ENCODE measurements at regions not wholly inside any gene's neighbourhood (a gene's known extent, or its start where the extent isn't known, plus 50 kb on each side); places are given as distances from the start of the nearest gene placed in this dataset.
"Not testable (repeated sequence)": the region's sequence is repeated elsewhere in the genome, so short reads cannot be mapped to it uniquely, and the experiment has no call there.

DNA sequence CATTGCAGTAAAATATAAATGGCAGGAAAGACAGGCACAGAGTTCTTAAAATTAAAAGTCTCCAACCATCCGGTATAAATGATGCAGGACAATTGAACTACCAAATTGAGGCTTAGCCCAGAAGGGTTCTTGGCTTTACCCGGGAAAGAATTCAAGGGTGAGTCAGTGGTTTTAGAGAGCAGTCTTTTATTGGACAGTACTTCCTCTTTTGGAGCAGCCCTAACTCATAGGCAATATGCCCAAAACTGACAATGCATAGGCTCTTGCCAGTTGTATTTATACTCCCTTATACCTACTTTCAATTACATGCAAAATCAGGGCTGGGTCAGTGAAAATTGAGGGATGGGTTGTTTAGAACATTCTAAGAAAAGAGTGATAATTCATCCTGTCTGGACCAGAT is 1628.9 kb upstream of the PRMT6 start:
- H3K4me3 ChIP-seq (replicated peaks; ENCODE audit: low read depth, low read length) = no peak overlapping the region
- no peak for DNase-seq (ENCODE audit: extremely low read depth, low read depth)
- TF ChIP-seq CTCF (IDR thresholded peaks at IDR 0.05; ENCODE audit: low read depth, low read length, missing control alignments) = no peak

- DNase-seq (ENCODE audit: extremely low read depth, low read depth) = no peak
- TF ChIP-seq CTCF (IDR thresholded peaks at IDR 0.05; ENCODE audit: low read depth, low read length, missing control alignments) = no peak
- H3K4me3 ChIP-seq (replicated peaks; ENCODE audit: low read depth, low read length) = no peak overlapping the region
Observed at GRCh38 chr1:105436589-105437259, 1619.8 kb upstream of the PRMT6 start.

DNA sequence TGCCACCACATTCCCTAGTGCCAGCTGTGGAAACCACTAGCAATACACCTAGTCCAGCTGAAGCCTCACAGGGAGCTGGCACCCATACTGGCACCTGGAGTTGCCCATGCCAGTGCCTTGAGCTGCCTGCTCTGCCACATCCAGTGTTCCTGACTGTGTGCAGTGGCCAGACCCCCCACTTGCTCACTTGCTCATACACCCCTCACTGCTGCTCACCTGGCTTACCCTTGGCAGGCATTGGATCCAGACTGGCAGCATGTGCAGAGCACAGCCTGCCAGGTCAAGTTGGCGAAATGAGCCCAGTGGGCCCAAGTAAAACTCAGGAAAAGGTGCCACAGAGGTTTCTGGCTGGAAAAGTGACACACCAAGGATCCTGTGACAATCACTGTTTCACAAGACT is 1618.6 kb upstream of the PRMT6 start:
- H3K4me3 ChIP-seq (replicated peaks; ENCODE audit: low read depth, low read length) = no peak overlapping the region
- no peak for TF ChIP-seq CTCF (IDR thresholded peaks at IDR 0.05; ENCODE audit: low read depth, low read length, missing control alignments)

GRCh38 chr1:105442901-105443300 is 1613.6 kb upstream of the PRMT6 start:
- no peak overlapping the region for H3K4me3 ChIP-seq (replicated peaks; ENCODE audit: low read depth, low read length)
- DNase-seq (ENCODE audit: extremely low read depth, low read depth) = no peak
- no peak for TF ChIP-seq CTCF (IDR thresholded peaks at IDR 0.05; ENCODE audit: low read depth, low read length, missing control alignments)

More for the DNA sequence above, 1618.6 kb upstream of the PRMT6 start:
- no peak for DNase-seq (ENCODE audit: extremely low read depth, low read depth)

GRCh38 chr1:105459759-105460158 is 1596.7 kb upstream of the PRMT6 start:
- no peak overlapping the region for H3K4me3 ChIP-seq (replicated peaks; ENCODE audit: low read depth, low read length)
- DNase-seq (ENCODE audit: extremely low read depth, low read depth) = no peak
- no peak for TF ChIP-seq CTCF (IDR thresholded peaks at IDR 0.05; ENCODE audit: low read depth, low read length, missing control alignments)

- no peak for TF ChIP-seq CTCF (IDR thresholded peaks at IDR 0.05; ENCODE audit: low read depth, low read length, missing control alignments)
- DNase-seq (ENCODE audit: extremely low read depth, low read depth) = no peak
- H3K4me3 ChIP-seq (replicated peaks; ENCODE audit: low read depth, low read length) = no peak overlapping the region
Observed at GRCh38 chr1:105462308-105462707, 1594.2 kb upstream of the PRMT6 start.

DNA sequence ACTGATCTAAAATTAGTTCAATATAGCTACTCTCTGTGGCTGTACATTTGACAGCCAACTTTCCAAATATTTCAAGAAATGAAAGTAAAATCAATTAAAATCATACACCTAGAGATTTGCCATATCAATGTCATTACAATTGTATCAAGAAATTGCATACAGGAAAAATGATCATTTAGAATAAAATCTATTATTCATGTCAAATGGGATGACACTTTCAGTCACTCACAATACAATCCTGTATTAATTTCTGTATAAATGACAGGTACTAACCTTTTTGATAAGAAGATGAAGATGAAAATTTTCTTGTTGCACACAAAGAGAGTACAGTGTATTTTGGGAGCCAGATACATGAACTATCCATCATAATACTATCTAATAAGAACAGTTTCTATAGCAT is 1588.9 kb upstream of the PRMT6 start:
- no peak for DNase-seq (ENCODE audit: extremely low read depth, low read depth)
- TF ChIP-seq CTCF (IDR thresholded peaks at IDR 0.05; ENCODE audit: low read depth, low read length, missing control alignments) = no peak
- no peak overlapping the region for H3K4me3 ChIP-seq (replicated peaks; ENCODE audit: low read depth, low read length)

GRCh38 chr1:105470541-105470940 is 1585.9 kb upstream of the PRMT6 start:
- H3K4me3 ChIP-seq (replicated peaks; ENCODE audit: low read depth, low read length); DNase-seq (ENCODE audit: extremely low read depth, low read depth): not testable (repeated sequence)
